H9 (cell line): ENCODE measurements at regions not wholly inside any gene's neighbourhood (a gene's known extent, or its start where the extent isn't known, plus 50 kb on each side); places are given as distances from the start of the nearest gene placed in this dataset.

Experiments used
- DNase-seq: peaks from one replicate; pipeline ENCODE4 v3.0.0-alpha.2; 2017
- H2AFZ ChIP-seq: one replicate; pipeline ENCODE4 v1.6.1; 2013; ENCODE audit warnings: mild to moderate bottlenecking, low read length, control low read depth, moderate library complexity
- H2AK5ac ChIP-seq: 2 replicates; pipeline ENCODE4 v1.6.1; 2013; ENCODE audit warnings: low read length, control low read depth, mixed read lengths; ENCODE audit not compliant: insufficient read length
- H2BK120ac ChIP-seq: one replicate; pipeline ENCODE4 v1.6.1; 2013; ENCODE audit warnings: low read depth, mild to moderate bottlenecking, low read length, control low read depth, inconsistent platforms; ENCODE audit not compliant: poor library complexity, severe bottlenecking
- H2BK12ac ChIP-seq: 2 replicates; pipeline ENCODE4 v1.6.1; 2013; ENCODE audit warnings: low read length, control low read depth, mixed read lengths, low read depth; ENCODE audit not compliant: insufficient read length
- H2BK15ac ChIP-seq: 2 replicates; pipeline ENCODE4 v1.6.1; 2013; ENCODE audit warnings: low read depth, low read length, control low read depth
- H2BK20ac ChIP-seq: one replicate; pipeline ENCODE4 v1.6.1; 2013; ENCODE audit warnings: low read depth, mild to moderate bottlenecking, low read length, control low read depth, inconsistent platforms; ENCODE audit not compliant: poor library complexity, severe bottlenecking
- H2BK5ac ChIP-seq: 2 replicates; pipeline ENCODE4 v1.6.1; 2013; ENCODE audit warnings: low read length, control low read depth, mixed read lengths; ENCODE audit not compliant: insufficient read length
- H3K14ac ChIP-seq: 2 replicates; pipeline ENCODE4 v1.6.1; 2013; ENCODE audit warnings: low read length, control low read depth; ENCODE audit not compliant: insufficient read depth
- H3K18ac ChIP-seq: 2 replicates; pipeline ENCODE4 v1.6.1; 2013; ENCODE audit warnings: low read depth, mild to moderate bottlenecking, mixed read lengths, low read length, control low read depth; ENCODE audit not compliant: insufficient read length
- H3K23ac ChIP-seq: 2 replicates; pipeline ENCODE4 v1.6.1; 2013; ENCODE audit warnings: low read length, control low read depth, mixed read lengths, low read depth; ENCODE audit not compliant: insufficient read length
- H3K23me2 ChIP-seq: 2 replicates; pipeline ENCODE4 v1.6.1; 2013; ENCODE audit warnings: low read depth, mild to moderate bottlenecking, mixed read lengths, low read length, control low read depth; ENCODE audit not compliant: insufficient read length, poor library complexity, severe bottlenecking
- H3K27ac ChIP-seq: 2 replicates; pipeline ENCODE4 v1.5.1; 2013; ENCODE audit warnings: low read length, control low read depth, mixed read lengths, low read depth; ENCODE audit not compliant: insufficient read length
- H3K27me3 ChIP-seq: 2 replicates; pipeline ENCODE4 v1.6.1; 2013; ENCODE audit warnings: low read length, control low read depth, inconsistent platforms; ENCODE audit not compliant: insufficient read depth
- H3K4ac ChIP-seq: 2 replicates; pipeline ENCODE4 v1.6.1; 2013; ENCODE audit warnings: low read depth, mild to moderate bottlenecking, control low read depth, inconsistent platforms, low read length, moderate library complexity
- H3K4me1 ChIP-seq: 2 replicates; pipeline ENCODE4 v1.6.1; 2013; ENCODE audit warnings: low read length, control low read depth, inconsistent platforms; ENCODE audit not compliant: insufficient read depth
- H3K4me2 ChIP-seq: 2 replicates; pipeline ENCODE4 v1.6.1; 2013; ENCODE audit warnings: low read length, control low read depth, mixed read lengths; ENCODE audit not compliant: insufficient read length, insufficient read depth
- H3K56ac ChIP-seq: 2 replicates; pipeline ENCODE4 v1.6.1; 2013; ENCODE audit warnings: low read depth, mild to moderate bottlenecking, mixed read lengths, low read length, control low read depth; ENCODE audit not compliant: insufficient read length
- H3K79me1 ChIP-seq: 2 replicates; pipeline ENCODE4 v1.6.1; 2013; ENCODE audit warnings: low read depth, mild to moderate bottlenecking, moderate library complexity, low read length, control low read depth, inconsistent platforms; ENCODE audit not compliant: insufficient read depth, poor library complexity, severe bottlenecking
- H3K79me2 ChIP-seq: 2 replicates; pipeline ENCODE4 v1.6.1; 2013; ENCODE audit warnings: low read length, control low read depth, inconsistent platforms; ENCODE audit not compliant: insufficient read depth
- H3K9ac ChIP-seq: 2 replicates; pipeline ENCODE4 v1.6.1; 2013; ENCODE audit warnings: low read length, control low read depth, mixed read lengths; ENCODE audit not compliant: insufficient read length; ENCODE audit errors: extremely low read depth
- H3K9me3 ChIP-seq: one replicate; pipeline ENCODE4 v1.6.1; 2013; ENCODE audit warnings: low read depth, low read length, inconsistent platforms; ENCODE audit not compliant: control insufficient read depth
- H3T11ph ChIP-seq: one replicate; pipeline ENCODE4 v1.6.1; 2013; ENCODE audit warnings: mild to moderate bottlenecking, low read length, control low read depth, inconsistent platforms
- H4K20me1 ChIP-seq: one replicate; pipeline ENCODE4 v1.6.1; 2013; ENCODE audit not compliant: control insufficient read depth, insufficient read length, insufficient read depth
- H4K5ac ChIP-seq: 2 replicates; pipeline ENCODE4 v1.6.1; 2013; ENCODE audit warnings: low read depth, mild to moderate bottlenecking, mixed read lengths, low read length, control low read depth; ENCODE audit not compliant: insufficient read length
- H4K8ac ChIP-seq: replicated peaks from 2 replicates; pipeline ENCODE4 v1.6.1; 2013; ENCODE audit warnings: low read length, control low read depth, mixed read lengths, low read depth; ENCODE audit not compliant: insufficient read length
- H4K91ac ChIP-seq: 2 replicates; pipeline ENCODE4 v1.6.1; 2013; ENCODE audit warnings: low read depth, mild to moderate bottlenecking, moderate library complexity, mixed read lengths, low read length, control low read depth; ENCODE audit not compliant: insufficient read length
- H3K27ac Mint-ChIP-seq, 3 experiments: 2 replicates in 2 of 3; 3 replicates in 1 of 3; pipeline ENCODE4 v1.8.0; 2020 to 2021; ENCODE audit warnings: mixed read lengths in 3 of 3, mild to moderate bottlenecking in 1 of 3, moderate library complexity in 1 of 3
- H3K27me3 Mint-ChIP-seq: 2 replicates; pipeline ENCODE4 v1.8.0; 2021; ENCODE audit warnings: low read depth, mild to moderate bottlenecking, moderate library complexity, mixed read lengths
- H3K36me3 Mint-ChIP-seq, 3 experiments: 2 replicates in 2 of 3; 3 replicates in 1 of 3; pipeline ENCODE4 v1.8.0; 2020 to 2021; ENCODE audit warnings: low read depth in 3 of 3, mixed read lengths in 3 of 3; ENCODE audit not compliant: insufficient read depth in 1 of 3
- H3K4me1 Mint-ChIP-seq, 2 experiments: 2 replicates each; pipeline ENCODE4 v1.8.0; 2020; ENCODE audit warnings: mixed read lengths in 2 of 2
- H3K4me3 Mint-ChIP-seq, 2 experiments: 2 replicates in 1 of 2; 3 replicates in 1 of 2; pipeline ENCODE4 v1.8.0; 2020 to 2021; ENCODE audit warnings: mild to moderate bottlenecking in 2 of 2, mixed read lengths in 2 of 2, moderate library complexity in 1 of 2
- H3K9me3 Mint-ChIP-seq, 2 experiments: 2 replicates in 1 of 2; 3 replicates in 1 of 2; pipeline ENCODE4 v1.8.0; 2020; ENCODE audit warnings: mild to moderate bottlenecking in 2 of 2, mixed read lengths in 2 of 2, moderate library complexity in 1 of 2
- WGBS: extraction: QIAGEN DNeasy Blood & Tissue Kit; methylation state at CpG from one replicate; pipeline ENCODE4 v1.1.7; 2013; ENCODE audit warnings: missing lambda C conversion rate, low lambda C conversion rate, mixed read lengths; ENCODE audit not compliant: insufficient read length; ENCODE audit errors: extremely low coverage; 5-methylcytosine and 5-hydroxymethylcytosine counted together
- TF ChIP-seq, protein P1 (sequence below): fragments of 200-600 bp; sonication (generic); conservative IDR thresholded peaks from 3 replicates; pipeline ENCODE4 v1.8.0; 2021; ENCODE audit warnings: antibody characterized with exemption, mild to moderate bottlenecking

DNA sequence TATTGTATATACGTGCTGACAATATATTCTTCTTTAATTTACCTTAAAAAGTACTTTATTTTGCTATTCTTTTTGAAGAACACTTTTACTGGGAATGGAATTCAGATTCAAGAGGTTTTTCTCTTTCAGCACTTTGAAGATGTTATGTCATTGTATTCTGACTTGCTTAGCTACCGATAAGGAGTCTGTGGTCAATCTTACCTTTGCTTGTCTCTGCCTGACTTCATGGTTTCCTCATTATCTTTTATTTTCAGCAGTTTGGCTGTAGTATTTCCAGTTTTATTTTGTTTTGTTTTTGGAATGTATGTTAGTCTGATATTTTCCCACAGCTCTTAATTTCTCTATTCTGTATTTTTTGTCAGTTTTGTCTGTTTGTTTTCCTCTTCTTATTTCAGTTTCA, 187.9 kb upstream of the SMIM30 start:
- no peaks in the 10 kb centered on the region for H3K79me2 ChIP-seq
- H3K23me2 ChIP-seq, result no peaks in the 10 kb centered on the region
- no peak overlapping the region for H4K91ac ChIP-seq
- no peaks in the 10 kb centered on the region; the same call in 1 of the 2 replicates for H3K27me3 Mint-ChIP-seq
- no peak overlapping the region for H3K4me2 ChIP-seq
- H3K27ac Mint-ChIP-seq, result no peak overlapping the region
- no peaks in the 10 kb centered on the region for H3K79me1 ChIP-seq
- H2AFZ ChIP-seq, result no peak overlapping the region
- no peak overlapping the region for H2BK12ac ChIP-seq
- H3K23ac ChIP-seq, result no peak overlapping the region
- H3K36me3 Mint-ChIP-seq, result no peaks in the 10 kb centered on the region
- no peak overlapping the region for H3K4ac ChIP-seq
- no peak for DNase-seq
- H3T11ph ChIP-seq, result no peak overlapping the region
- no peak overlapping the region for H2BK5ac ChIP-seq
- no peak overlapping the region for H3K56ac ChIP-seq
- no peak overlapping the region for H2BK20ac ChIP-seq
- H3K4me3 Mint-ChIP-seq, result no peak overlapping the region
- no peak overlapping the region for H4K5ac ChIP-seq
- H3K4me1 ChIP-seq, result no peaks in the 10 kb centered on the region
- H3K14ac ChIP-seq, result no peak overlapping the region
- no peak overlapping the region for H2AK5ac ChIP-seq
- no peaks in the 10 kb centered on the region for H3K9me3 ChIP-seq
- H3K9ac ChIP-seq, result no peak overlapping the region
- no peaks in the 10 kb centered on the region for H3K27me3 ChIP-seq
- WGBS, result no CpG with 5 or more reads among the region's 2 CpGs
- H3K18ac ChIP-seq, result no peak overlapping the region
- no peak overlapping the region for H2BK15ac ChIP-seq
- H3K4me1 Mint-ChIP-seq, result no peaks in the 10 kb centered on the region
- peaks cover 0 to 3% of the 10 kb centered on the region in 2 experiments; a peak in 1 of 5 replicates for H3K9me3 Mint-ChIP-seq
- no peaks in the 10 kb centered on the region for H4K20me1 ChIP-seq
- H4K8ac ChIP-seq, result no peak overlapping the region
- H3K27ac ChIP-seq, result no peak overlapping the region
- TF ChIP-seq, protein P1, sequence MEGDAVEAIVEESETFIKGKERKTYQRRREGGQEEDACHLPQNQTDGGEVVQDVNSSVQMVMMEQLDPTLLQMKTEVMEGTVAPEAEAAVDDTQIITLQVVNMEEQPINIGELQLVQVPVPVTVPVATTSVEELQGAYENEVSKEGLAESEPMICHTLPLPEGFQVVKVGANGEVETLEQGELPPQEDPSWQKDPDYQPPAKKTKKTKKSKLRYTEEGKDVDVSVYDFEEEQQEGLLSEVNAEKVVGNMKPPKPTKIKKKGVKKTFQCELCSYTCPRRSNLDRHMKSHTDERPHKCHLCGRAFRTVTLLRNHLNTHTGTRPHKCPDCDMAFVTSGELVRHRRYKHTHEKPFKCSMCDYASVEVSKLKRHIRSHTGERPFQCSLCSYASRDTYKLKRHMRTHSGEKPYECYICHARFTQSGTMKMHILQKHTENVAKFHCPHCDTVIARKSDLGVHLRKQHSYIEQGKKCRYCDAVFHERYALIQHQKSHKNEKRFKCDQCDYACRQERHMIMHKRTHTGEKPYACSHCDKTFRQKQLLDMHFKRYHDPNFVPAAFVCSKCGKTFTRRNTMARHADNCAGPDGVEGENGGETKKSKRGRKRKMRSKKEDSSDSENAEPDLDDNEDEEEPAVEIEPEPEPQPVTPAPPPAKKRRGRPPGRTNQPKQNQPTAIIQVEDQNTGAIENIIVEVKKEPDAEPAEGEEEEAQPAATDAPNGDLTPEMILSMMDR, result no peak
- H2BK120ac ChIP-seq, result no peak overlapping the region
